Upper lobe of left lung (tissue), 6 donors: ENCODE measurements at regions not wholly inside any gene's neighbourhood (a gene's known extent, or its start where the extent isn't known, plus 50 kb on each side); places are given as distances from the start of the nearest gene placed in this dataset.

Source experiments
- ATAC-seq, 2 donors: fragments of 200-7000 bp; cut with Tn5 transposase; one replicate each; pipeline ENCODE4 v1.9.1; 2022; ENCODE audit warnings: mild to moderate bottlenecking in 2 of 2, moderate library complexity in 2 of 2; ENCODE audit not compliant: low FRiP score in 2 of 2
- DNase-seq, 2 donors: peaks; one replicate each; pipeline ENCODE4 v3.0.0-alpha.2; 2019 to 2020
- H3K27ac ChIP-seq, 4 donors: fragments of 200-600 bp; sonication (generic); one replicate each; pipeline ENCODE4 v1.5.1; 2016 to 2019
- H3K27me3 ChIP-seq, 4 donors: fragments of 200-600 bp; sonication (generic); one replicate each; pipeline ENCODE4 v1.5.1; 2017 to 2019
- H3K36me3 ChIP-seq, 4 donors: fragments of 200-600 bp; sonication (generic); one replicate each; pipeline ENCODE4 v1.5.1; 2016 to 2019
- H3K4me1 ChIP-seq, 4 donors: fragments of 200-600 bp; sonication (generic); one replicate each; pipeline ENCODE4 v1.5.1; 2018 to 2019
- H3K4me3 ChIP-seq, 4 donors: fragments of 200-600 bp; sonication (generic); one replicate each; pipeline ENCODE4 v1.5.1; 2017 to 2019; ENCODE audit warnings: mild to moderate bottlenecking in 2 of 4, moderate library complexity in 1 of 4
- H3K9me3 ChIP-seq, 4 donors: fragments of 200-600 bp; sonication (generic); one replicate each; pipeline ENCODE4 v1.5.1; 2018 to 2019
- EP300 ChIP-seq, 4 donors: sonication (generic); formaldehyde crosslinking; IDR thresholded peaks; one replicate each; pipeline ENCODE4 v1.5.1; 2017; ENCODE audit warnings: antibody characterized with exemption in 4 of 4, control low read depth in 2 of 4
- POLR2A ChIP-seq, 4 donors: fragments of 450-650 bp; IDR thresholded peaks; one replicate each; pipeline ENCODE4 v1.5.1; 2016 to 2017; ENCODE audit warnings: antibody characterized with exemption in 4 of 4, mild to moderate bottlenecking in 2 of 4
- POLR2AphosphoS5 ChIP-seq, 2 donors: sonication (generic); formaldehyde crosslinking; IDR thresholded peaks; one replicate each; pipeline ENCODE4 v1.5.1; 2017; ENCODE audit warnings: antibody characterized with exemption in 2 of 2
- WGBS, 2 donors: methylation state at CpG; one replicate each; pipeline ENCODE4 v1.1.5; 2017 to 2018; 5-methylcytosine and 5-hydroxymethylcytosine counted together
- TF ChIP-seq, protein P1 (sequence below), 6 experiments: fragments of 450-650 bp in 4 of 6; fragments of 200-600 bp in 2 of 6; sonication (generic) in 2 of 6; IDR thresholded peaks; one replicate each; pipeline ENCODE4 v1.5.1; 2016 to 2019; ENCODE audit warnings: antibody characterized with exemption in 6 of 6
- donor health status: DM: no; HTN: no; CAD: no; lungs with moderate emphysema.
- donor health status: DM: no; HTN: yes; CAD: no; lungs with severe emphysema.

DNA sequence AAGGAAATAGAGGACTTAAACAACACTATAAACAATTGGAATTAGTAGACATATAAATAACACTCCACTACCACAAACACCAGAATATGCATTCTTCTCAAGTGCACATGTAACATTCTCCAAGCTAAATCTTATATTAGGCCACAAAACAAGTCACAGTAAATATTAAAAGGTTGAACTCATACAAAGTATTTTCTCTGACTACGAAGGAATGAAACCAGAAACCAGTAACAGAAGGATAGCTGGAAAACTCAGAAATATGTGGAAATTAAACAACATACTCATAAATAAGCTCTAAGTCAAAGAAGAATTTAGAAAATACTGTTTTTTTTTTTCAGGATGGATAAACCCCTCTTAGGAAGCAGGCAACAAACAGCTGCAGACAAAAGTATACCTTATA lies 77.4 kb upstream of the IGFBP3 start:
- TF ChIP-seq, protein P1, sequence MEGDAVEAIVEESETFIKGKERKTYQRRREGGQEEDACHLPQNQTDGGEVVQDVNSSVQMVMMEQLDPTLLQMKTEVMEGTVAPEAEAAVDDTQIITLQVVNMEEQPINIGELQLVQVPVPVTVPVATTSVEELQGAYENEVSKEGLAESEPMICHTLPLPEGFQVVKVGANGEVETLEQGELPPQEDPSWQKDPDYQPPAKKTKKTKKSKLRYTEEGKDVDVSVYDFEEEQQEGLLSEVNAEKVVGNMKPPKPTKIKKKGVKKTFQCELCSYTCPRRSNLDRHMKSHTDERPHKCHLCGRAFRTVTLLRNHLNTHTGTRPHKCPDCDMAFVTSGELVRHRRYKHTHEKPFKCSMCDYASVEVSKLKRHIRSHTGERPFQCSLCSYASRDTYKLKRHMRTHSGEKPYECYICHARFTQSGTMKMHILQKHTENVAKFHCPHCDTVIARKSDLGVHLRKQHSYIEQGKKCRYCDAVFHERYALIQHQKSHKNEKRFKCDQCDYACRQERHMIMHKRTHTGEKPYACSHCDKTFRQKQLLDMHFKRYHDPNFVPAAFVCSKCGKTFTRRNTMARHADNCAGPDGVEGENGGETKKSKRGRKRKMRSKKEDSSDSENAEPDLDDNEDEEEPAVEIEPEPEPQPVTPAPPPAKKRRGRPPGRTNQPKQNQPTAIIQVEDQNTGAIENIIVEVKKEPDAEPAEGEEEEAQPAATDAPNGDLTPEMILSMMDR (IDR thresholded peaks at IDR 0.05), result no peak
- no peak for TF ChIP-seq POLR2AphosphoS5 (IDR thresholded peaks at IDR 0.05)
- TF ChIP-seq EP300 (IDR thresholded peaks at IDR 0.05), result no peak
- TF ChIP-seq POLR2A (IDR thresholded peaks at IDR 0.05), result no peak
- 84 to 85% methylated on average over 1 of the region's 1 CpG for WGBS, 2 donors
- Histone ChIP-seq H3K9me3 (peaks cover 5 to 14% (median 9%) of the 10 kb centered on the region in 4 donors), H3K27me3 (no peaks in the 10 kb centered on the region), H3K27ac (no peak overlapping the region), H3K4me3 (no peak overlapping the region), H3K4me1 (no peaks in the 10 kb centered on the region), H3K36me3 (no peaks in the 10 kb centered on the region)
- DNase-seq, result no peak
- no peak for ATAC-seq

DNA sequence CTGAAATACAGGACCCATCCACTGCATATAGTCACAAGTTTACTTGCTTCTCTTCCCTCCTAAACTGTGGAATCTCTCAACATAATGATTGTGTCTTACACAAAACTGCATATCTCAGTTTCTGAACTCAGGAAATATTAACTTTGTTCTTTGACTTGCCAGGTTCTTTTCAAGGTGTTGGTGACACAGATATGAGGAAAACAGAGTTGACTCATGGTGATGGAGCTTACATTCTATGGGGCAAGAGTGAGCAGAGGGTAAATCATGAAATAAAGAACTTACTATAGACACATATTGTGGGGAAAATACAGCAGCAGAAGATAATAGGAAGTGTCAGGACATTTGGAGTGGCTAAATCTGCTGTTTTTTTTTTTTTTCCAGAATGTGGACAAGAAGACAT lies 72.5 kb upstream of the IGFBP3 start:
- Histone ChIP-seq H3K36me3 (no peaks in the 10 kb centered on the region), H3K4me1 (peaks cover 0 to 5% (median 4%) of the 10 kb centered on the region in 4 donors), H3K27me3 (no peaks in the 10 kb centered on the region), H3K9me3 (peaks cover 5 to 14% (median 9%) of the 10 kb centered on the region in 4 donors), H3K4me3 (no peak overlapping the region), H3K27ac (no peak overlapping the region)
- DNase-seq, result no peak
- no peak for ATAC-seq
- TF ChIP-seq POLR2AphosphoS5 (IDR thresholded peaks at IDR 0.05) (no peak), EP300 (IDR thresholded peaks at IDR 0.05) (no peak), POLR2A (IDR thresholded peaks at IDR 0.05) (no peak)
- TF ChIP-seq, protein P1 (IDR thresholded peaks at IDR 0.05), result no peak

DNA sequence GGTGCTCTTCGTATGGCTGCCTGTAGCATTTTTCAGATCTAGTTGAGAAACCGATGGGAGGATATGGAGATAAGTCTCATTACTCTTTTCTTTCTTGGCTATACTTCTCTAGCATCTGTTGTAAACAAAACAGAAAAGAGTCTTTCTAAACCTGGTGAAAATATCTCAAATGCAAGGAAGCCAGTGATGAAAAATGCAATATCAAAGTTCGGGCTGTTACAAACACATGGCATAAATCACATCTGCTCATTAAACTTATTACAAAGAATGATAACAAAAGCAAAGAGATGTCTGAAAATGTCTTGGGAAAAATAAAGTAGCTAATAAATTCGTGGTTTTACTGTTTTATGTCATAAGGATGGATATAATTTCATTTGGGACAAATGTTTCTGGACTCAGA lies 71.8 kb upstream of the IGFBP3 start:
- peaks cover 0 to 5% (median 4%) of the 10 kb centered on the region in 4 donors for H3K4me1 ChIP-seq
- TF ChIP-seq POLR2A (IDR thresholded peaks at IDR 0.05) (no peak), POLR2AphosphoS5 (IDR thresholded peaks at IDR 0.05) (no peak), EP300 (IDR thresholded peaks at IDR 0.05) (no peak)
- TF ChIP-seq, protein P1 (IDR thresholded peaks at IDR 0.05), result no peak
- no peak for ATAC-seq
- DNase-seq, result no peak
- H3K27ac ChIP-seq, result no peak overlapping the region
- 65 to 77% methylated on average over 4 of the region's 4 CpGs for WGBS, 2 donors
- H3K36me3 ChIP-seq, result no peaks in the 10 kb centered on the region
- no peak overlapping the region for H3K4me3 ChIP-seq
- H3K27me3 ChIP-seq, result no peaks in the 10 kb centered on the region
- peaks cover 5 to 14% (median 9%) of the 10 kb centered on the region in 4 donors for H3K9me3 ChIP-seq

DNA sequence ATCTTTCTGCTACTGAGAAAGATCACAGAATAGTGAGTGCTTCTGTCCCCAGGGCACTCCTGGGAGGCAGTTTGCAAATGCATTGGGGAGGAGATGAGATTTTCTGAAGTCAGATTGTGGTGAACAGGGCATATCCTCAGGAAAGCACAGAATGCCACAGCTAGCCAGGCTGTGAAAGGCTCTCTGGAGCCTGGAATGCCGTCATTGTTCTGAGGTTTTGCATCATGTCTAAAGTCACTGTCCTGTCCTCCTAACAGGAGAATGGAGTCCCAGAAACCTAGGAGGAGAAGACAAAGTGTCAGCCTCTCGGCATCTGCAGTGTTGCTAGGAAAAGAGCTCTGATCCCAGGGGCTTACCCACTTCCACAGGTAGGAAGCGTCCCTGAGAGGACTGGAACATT lies 69.2 kb upstream of the IGFBP3 start:
- ATAC-seq, result no peak

DNA sequence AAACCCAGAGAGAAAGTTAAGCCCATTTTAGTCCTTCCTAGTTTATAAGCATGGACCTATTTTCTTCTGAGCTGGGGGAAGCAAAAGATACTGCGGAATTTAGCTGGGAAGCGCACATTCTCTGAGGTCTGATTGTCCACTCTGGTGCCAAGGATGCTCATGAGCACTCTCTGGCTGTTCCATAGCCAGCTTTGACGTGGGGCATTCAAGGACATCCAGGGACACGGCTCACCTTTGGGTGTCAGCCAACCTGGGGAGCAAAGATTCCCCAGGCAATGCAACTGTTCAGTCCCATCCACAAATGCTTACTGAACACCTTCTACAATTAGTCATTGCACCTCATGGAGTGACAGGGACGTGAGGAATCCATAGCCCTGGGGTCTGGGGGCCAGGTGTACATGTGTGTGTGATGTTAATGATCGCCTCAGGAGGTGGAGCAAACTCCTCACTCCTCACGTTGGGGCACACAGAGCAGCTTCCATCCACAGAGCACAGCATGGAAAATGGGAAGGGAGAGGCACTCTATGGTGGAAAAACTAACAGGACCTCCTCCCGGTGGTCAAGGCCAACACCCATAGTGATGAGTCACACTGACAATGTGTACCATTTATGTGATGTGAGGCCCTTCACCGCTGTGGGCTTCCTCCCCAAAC lies 67.5 kb upstream of the IGFBP3 start:
- H3K36me3 ChIP-seq, result no peaks in the 10 kb centered on the region
- ATAC-seq (no peak), DNase-seq (no peak)
- H3K27me3 ChIP-seq, result no peaks in the 10 kb centered on the region
- 79 to 88% methylated on average over 6 to 9 of the region's 9 CpGs for WGBS, 2 donors
- no peaks in the 10 kb centered on the region for H3K9me3 ChIP-seq
- H3K27ac ChIP-seq, result no peak overlapping the region
- peaks cover 0 to 5% (median 4%) of the 10 kb centered on the region in 4 donors for H3K4me1 ChIP-seq
- no peak for TF ChIP-seq EP300 (IDR thresholded peaks at IDR 0.05)
- TF ChIP-seq, protein P1 (IDR thresholded peaks at IDR 0.05), result no peak
- no peak overlapping the region for H3K4me3 ChIP-seq

More for the DNA sequence above, 69.2 kb upstream of the IGFBP3 start:
- TF ChIP-seq POLR2AphosphoS5 (IDR thresholded peaks at IDR 0.05), result no peak
- no peak for TF ChIP-seq POLR2A (IDR thresholded peaks at IDR 0.05)
- TF ChIP-seq EP300 (IDR thresholded peaks at IDR 0.05), result no peak
- no peak overlapping the region for H3K4me3 ChIP-seq
- H3K36me3 ChIP-seq, result no peaks in the 10 kb centered on the region
- no peak for DNase-seq
- WGBS, 2 donors, result 55 to 56% methylated on average over 2 to 3 of the region's 3 CpGs
- peaks cover 0 to 4% (median 2%) of the 10 kb centered on the region in 4 donors for H3K9me3 ChIP-seq
- H3K4me1 ChIP-seq, result peaks cover 0 to 5% (median 4%) of the 10 kb centered on the region in 4 donors
- no peaks in the 10 kb centered on the region for H3K27me3 ChIP-seq
- H3K27ac ChIP-seq, result no peak overlapping the region
